ENCODE measurements at regions not wholly inside any gene's neighbourhood (a gene's known extent, or its start where the extent isn't known, plus 50 kb on each side); places are given as distances from the start of the nearest gene placed in this dataset.

DNA sequence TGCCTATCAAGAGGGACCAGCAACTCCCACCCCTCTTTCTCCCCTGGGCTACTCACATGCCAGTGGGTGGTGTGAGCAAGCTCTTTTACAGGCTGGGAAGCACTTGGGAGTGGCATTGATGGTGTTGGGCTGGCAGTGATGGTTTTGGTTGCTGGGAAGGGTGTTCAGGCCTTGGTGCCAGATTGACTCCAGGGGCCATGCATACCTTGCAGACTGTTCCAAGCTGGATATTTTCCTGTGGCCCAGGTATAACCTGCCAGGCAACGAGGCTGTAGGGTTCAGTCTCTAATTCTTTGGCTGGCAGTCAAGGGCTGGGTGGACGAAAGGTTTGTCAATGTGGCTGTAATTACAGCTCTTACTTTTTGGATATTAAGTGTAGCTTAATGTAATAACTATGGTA lies 177.3 kb downstream of the MACROH2A1 start:
- POLR2A ChIA-PET, result no interaction called here
- H2AFZ ChIP-seq (ENCODE audit: low read depth), result no peak overlapping the region
- no peak for DNase-seq
- H3K4me3 ChIP-seq (ENCODE audit: low read depth in 2 of 2, low read length in 1 of 2), result no peak overlapping the region
- H3K79me2 ChIP-seq (ENCODE audit: insufficient read depth), result no peaks in the 10 kb centered on the region
- no peaks in the 10 kb centered on the region for H3K9me2 ChIP-seq
- H4K20me1 ChIP-seq (ENCODE audit: insufficient read depth), result no peaks in the 10 kb centered on the region
- 68% methylated on average over 2 of the region's 2 CpGs for WGBS (ENCODE audit: low lambda C conversion rate)
- CTCF ChIA-PET, result interaction anchor here (0.7 to 1.5 kb wide), 4 partner anchors 11 to 21 kb away, joined by 3 to 4 read pairs (median 3); no protein-coding TSS in a partner anchor
- no peaks in the 10 kb centered on the region for H3K36me3 ChIP-seq (replicated peaks in 1 of 2; ENCODE audit: control insufficient read depth in 1 of 2, insufficient read depth in 2 of 2, low read length in 1 of 2)
- peaks cover 0 to 6% of the 10 kb centered on the region in 2 experiments; a peak in 1 of 4 replicates for H3K4me1 ChIP-seq (ENCODE audit: control insufficient read depth in 1 of 2, insufficient read depth in 2 of 2, low read depth in 1 of 2, low read length in 1 of 2)
- no peak overlapping the region for H3K4me2 ChIP-seq
- H3F3A ChIP-seq (replicated peaks; ENCODE audit: insufficient read depth), result no peaks in the 10 kb centered on the region
- TF ChIP-seq FOXM1 (IDR thresholded peaks at IDR 0.05; ENCODE audit: low read depth), result no peak
- TF ChIP-seq TEAD4 (IDR thresholded peaks at IDR 0.05; ENCODE audit: borderline replicate concordance, insufficient read depth), result no peak
- no peak overlapping the region for H3K9ac ChIP-seq
- H3K9me3 ChIP-seq, result no peaks in the 10 kb centered on the region
- H3K27me3 ChIP-seq (ENCODE audit: insufficient read depth), result no peaks in the 10 kb centered on the region
- no peak overlapping the region for H3K27ac ChIP-seq (ENCODE audit: low read depth in 2 of 2, low read length in 1 of 2)

DNA sequence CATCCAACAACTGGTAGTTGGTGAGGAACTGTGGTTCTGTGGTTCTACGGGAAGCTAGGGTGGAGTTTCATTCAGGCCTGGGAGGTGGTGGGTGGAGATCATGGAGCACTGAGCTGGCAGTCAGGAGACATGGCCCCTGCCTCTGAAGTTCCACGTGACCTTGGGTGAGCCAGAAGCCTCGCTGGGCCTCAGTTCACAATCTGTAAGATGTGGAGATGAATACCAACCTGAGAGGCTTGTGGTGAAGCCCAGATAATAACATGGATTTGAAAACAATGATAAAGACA lies 177.9 kb downstream of the MACROH2A1 start:
- no peak for TF ChIP-seq FOXM1 (IDR thresholded peaks at IDR 0.05; ENCODE audit: low read depth)
- TF ChIP-seq, protein P1, sequence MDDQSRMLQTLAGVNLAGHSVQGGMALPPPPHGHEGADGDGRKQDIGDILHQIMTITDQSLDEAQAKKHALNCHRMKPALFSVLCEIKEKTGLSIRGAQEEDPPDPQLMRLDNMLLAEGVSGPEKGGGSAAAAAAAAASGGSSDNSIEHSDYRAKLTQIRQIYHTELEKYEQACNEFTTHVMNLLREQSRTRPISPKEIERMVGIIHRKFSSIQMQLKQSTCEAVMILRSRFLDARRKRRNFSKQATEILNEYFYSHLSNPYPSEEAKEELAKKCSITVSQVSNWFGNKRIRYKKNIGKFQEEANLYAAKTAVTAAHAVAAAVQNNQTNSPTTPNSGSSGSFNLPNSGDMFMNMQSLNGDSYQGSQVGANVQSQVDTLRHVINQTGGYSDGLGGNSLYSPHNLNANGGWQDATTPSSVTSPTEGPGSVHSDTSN (IDR thresholded peaks at IDR 0.05), result no peak
- CTCF ChIA-PET, result interaction anchor here (1.2 to 1.5 kb wide), 3 partner anchors 10 to 22 kb away, joined by 3 to 4 read pairs (median 3); no protein-coding TSS in a partner anchor
- no peak overlapping the region for H2AFZ ChIP-seq (ENCODE audit: low read depth)

DNA sequence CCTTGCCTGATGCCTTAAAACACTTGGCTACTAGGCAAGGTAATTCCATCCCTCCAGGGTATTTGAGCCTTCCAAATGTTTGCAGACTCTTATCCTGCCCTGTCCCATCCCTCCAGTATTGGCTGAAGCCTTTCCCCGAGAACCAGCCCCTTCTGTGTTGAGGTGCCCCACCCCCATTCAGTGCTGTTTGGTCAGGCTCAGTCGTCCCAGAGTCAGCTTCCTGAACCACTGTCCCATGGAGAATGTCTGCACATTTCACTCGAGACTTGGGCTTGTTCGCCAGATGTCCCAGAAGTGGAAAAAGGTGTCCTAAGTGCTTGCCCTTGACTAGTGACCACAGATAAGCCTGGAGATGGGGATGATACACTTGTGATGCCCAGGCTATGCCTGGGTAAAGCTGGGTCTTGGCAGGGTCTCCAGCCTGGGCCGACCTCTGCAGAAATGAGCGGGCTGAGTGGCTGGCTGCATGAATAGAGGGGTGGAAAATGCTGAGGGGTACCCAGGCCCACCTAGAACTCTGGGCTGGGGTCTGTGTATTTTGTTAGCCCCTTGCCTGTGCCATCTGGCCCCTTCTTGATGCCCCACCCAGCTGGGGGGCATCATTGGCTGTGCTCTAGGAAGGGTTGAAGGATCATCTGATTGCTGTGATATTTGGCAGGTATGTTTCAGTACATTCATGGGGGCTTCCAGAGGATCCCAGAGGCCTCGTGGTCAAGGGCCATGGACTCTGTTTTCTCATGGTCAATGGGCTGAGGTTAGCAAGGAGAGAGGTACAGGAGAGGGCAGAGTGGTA lies 178.4 kb downstream of the MACROH2A1 start:
- TF ChIP-seq, protein P2, sequence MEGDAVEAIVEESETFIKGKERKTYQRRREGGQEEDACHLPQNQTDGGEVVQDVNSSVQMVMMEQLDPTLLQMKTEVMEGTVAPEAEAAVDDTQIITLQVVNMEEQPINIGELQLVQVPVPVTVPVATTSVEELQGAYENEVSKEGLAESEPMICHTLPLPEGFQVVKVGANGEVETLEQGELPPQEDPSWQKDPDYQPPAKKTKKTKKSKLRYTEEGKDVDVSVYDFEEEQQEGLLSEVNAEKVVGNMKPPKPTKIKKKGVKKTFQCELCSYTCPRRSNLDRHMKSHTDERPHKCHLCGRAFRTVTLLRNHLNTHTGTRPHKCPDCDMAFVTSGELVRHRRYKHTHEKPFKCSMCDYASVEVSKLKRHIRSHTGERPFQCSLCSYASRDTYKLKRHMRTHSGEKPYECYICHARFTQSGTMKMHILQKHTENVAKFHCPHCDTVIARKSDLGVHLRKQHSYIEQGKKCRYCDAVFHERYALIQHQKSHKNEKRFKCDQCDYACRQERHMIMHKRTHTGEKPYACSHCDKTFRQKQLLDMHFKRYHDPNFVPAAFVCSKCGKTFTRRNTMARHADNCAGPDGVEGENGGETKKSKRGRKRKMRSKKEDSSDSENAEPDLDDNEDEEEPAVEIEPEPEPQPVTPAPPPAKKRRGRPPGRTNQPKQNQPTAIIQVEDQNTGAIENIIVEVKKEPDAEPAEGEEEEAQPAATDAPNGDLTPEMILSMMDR (IDR thresholded peaks at IDR 0.05), result no peak
- TF ChIP-seq GABPA (IDR thresholded peaks at IDR 0.05; ENCODE audit: low read depth), result no peak
- H4K20me1 ChIP-seq (ENCODE audit: insufficient read depth), result no peaks in the 10 kb centered on the region
- H3K4me3 ChIP-seq (ENCODE audit: low read depth in 2 of 2, low read length in 1 of 2), result no peak overlapping the region
- peaks cover 0 to 6% of the 10 kb centered on the region in 2 experiments; a peak in 1 of 4 replicates for H3K4me1 ChIP-seq (ENCODE audit: control insufficient read depth in 1 of 2, insufficient read depth in 2 of 2, low read depth in 1 of 2, low read length in 1 of 2)
- no peaks in the 10 kb centered on the region for H3F3A ChIP-seq (replicated peaks; ENCODE audit: insufficient read depth)
- no peak overlapping the region for H3K27ac ChIP-seq (ENCODE audit: low read depth in 2 of 2, low read length in 1 of 2)
- CTCF ChIA-PET, result interaction anchor here (1.2 kb wide), 1 partner anchor 18 kb away, joined by 3 read pairs; no protein-coding TSS in a partner anchor
- H3K9ac ChIP-seq, result no peak overlapping the region
- H3K36me3 ChIP-seq (replicated peaks in 1 of 2; ENCODE audit: control insufficient read depth in 1 of 2, insufficient read depth in 2 of 2, low read length in 1 of 2), result no peaks in the 10 kb centered on the region
- no peaks in the 10 kb centered on the region for H3K9me2 ChIP-seq
- POLR2A ChIA-PET, result no interaction called here
- no peaks in the 10 kb centered on the region for H3K9me3 ChIP-seq
- H3K79me2 ChIP-seq (ENCODE audit: insufficient read depth), result no peaks in the 10 kb centered on the region
- H3K4me2 ChIP-seq, result no peak overlapping the region
- WGBS (ENCODE audit: low lambda C conversion rate), result 77% methylated on average over 3 of the region's 7 CpGs
- H3K27me3 ChIP-seq (ENCODE audit: insufficient read depth), result no peaks in the 10 kb centered on the region
- H2AFZ ChIP-seq (ENCODE audit: low read depth), result no peak overlapping the region
- no peak for DNase-seq

More for the DNA sequence above, 177.9 kb downstream of the MACROH2A1 start:
- H3K36me3 ChIP-seq (replicated peaks in 1 of 2; ENCODE audit: control insufficient read depth in 1 of 2, insufficient read depth in 2 of 2, low read length in 1 of 2), result no peaks in the 10 kb centered on the region
- peaks cover 0 to 6% of the 10 kb centered on the region in 2 experiments; a peak in 1 of 4 replicates for H3K4me1 ChIP-seq (ENCODE audit: control insufficient read depth in 1 of 2, insufficient read depth in 2 of 2, low read depth in 1 of 2, low read length in 1 of 2)
- no peaks in the 10 kb centered on the region for H3K27me3 ChIP-seq (ENCODE audit: insufficient read depth)
- no peak for DNase-seq
- H4K20me1 ChIP-seq (ENCODE audit: insufficient read depth), result no peaks in the 10 kb centered on the region
- no peaks in the 10 kb centered on the region for H3K9me2 ChIP-seq
- H3K9ac ChIP-seq, result no peak overlapping the region
- no peak overlapping the region for H3K4me3 ChIP-seq (ENCODE audit: low read depth in 2 of 2, low read length in 1 of 2)
- H3K9me3 ChIP-seq, result no peaks in the 10 kb centered on the region
- H3K79me2 ChIP-seq (ENCODE audit: insufficient read depth), result no peaks in the 10 kb centered on the region
- H3K4me2 ChIP-seq, result no peak overlapping the region
- H3K27ac ChIP-seq (ENCODE audit: low read depth in 2 of 2, low read length in 1 of 2), result no peak overlapping the region
- POLR2A ChIA-PET, result no interaction called here
- WGBS (ENCODE audit: low lambda C conversion rate), result 70% methylated on average over 3 of the region's 3 CpGs
- H3F3A ChIP-seq (replicated peaks; ENCODE audit: insufficient read depth), result no peaks in the 10 kb centered on the region
